H9 (cell line): ENCODE measurements at regions not wholly inside any gene's neighbourhood (a gene's known extent, or its start where the extent isn't known, plus 50 kb on each side); places are given as distances from the start of the nearest gene placed in this dataset.

Source experiments
- DNase-seq: peaks from one replicate; pipeline ENCODE4 v3.0.0-alpha.2; 2017
- H2AFZ ChIP-seq: one replicate; pipeline ENCODE4 v1.6.1; 2013; ENCODE audit warnings: mild to moderate bottlenecking, low read length, control low read depth, moderate library complexity
- H2AK5ac ChIP-seq: 2 replicates; pipeline ENCODE4 v1.6.1; 2013; ENCODE audit warnings: low read length, control low read depth, mixed read lengths; ENCODE audit not compliant: insufficient read length
- H2BK120ac ChIP-seq: one replicate; pipeline ENCODE4 v1.6.1; 2013; ENCODE audit warnings: low read depth, mild to moderate bottlenecking, low read length, control low read depth, inconsistent platforms; ENCODE audit not compliant: poor library complexity, severe bottlenecking
- H2BK12ac ChIP-seq: 2 replicates; pipeline ENCODE4 v1.6.1; 2013; ENCODE audit warnings: low read length, control low read depth, mixed read lengths, low read depth; ENCODE audit not compliant: insufficient read length
- H2BK15ac ChIP-seq: 2 replicates; pipeline ENCODE4 v1.6.1; 2013; ENCODE audit warnings: low read depth, low read length, control low read depth
- H2BK20ac ChIP-seq: one replicate; pipeline ENCODE4 v1.6.1; 2013; ENCODE audit warnings: low read depth, mild to moderate bottlenecking, low read length, control low read depth, inconsistent platforms; ENCODE audit not compliant: poor library complexity, severe bottlenecking
- H2BK5ac ChIP-seq: 2 replicates; pipeline ENCODE4 v1.6.1; 2013; ENCODE audit warnings: low read length, control low read depth, mixed read lengths; ENCODE audit not compliant: insufficient read length
- H3K14ac ChIP-seq: 2 replicates; pipeline ENCODE4 v1.6.1; 2013; ENCODE audit warnings: low read length, control low read depth; ENCODE audit not compliant: insufficient read depth
- H3K18ac ChIP-seq: 2 replicates; pipeline ENCODE4 v1.6.1; 2013; ENCODE audit warnings: low read depth, mild to moderate bottlenecking, mixed read lengths, low read length, control low read depth; ENCODE audit not compliant: insufficient read length
- H3K23ac ChIP-seq: 2 replicates; pipeline ENCODE4 v1.6.1; 2013; ENCODE audit warnings: low read length, control low read depth, mixed read lengths, low read depth; ENCODE audit not compliant: insufficient read length
- H3K23me2 ChIP-seq: 2 replicates; pipeline ENCODE4 v1.6.1; 2013; ENCODE audit warnings: low read depth, mild to moderate bottlenecking, mixed read lengths, low read length, control low read depth; ENCODE audit not compliant: insufficient read length, poor library complexity, severe bottlenecking
- H3K27ac ChIP-seq: 2 replicates; pipeline ENCODE4 v1.5.1; 2013; ENCODE audit warnings: low read length, control low read depth, mixed read lengths, low read depth; ENCODE audit not compliant: insufficient read length
- H3K27me3 ChIP-seq: 2 replicates; pipeline ENCODE4 v1.6.1; 2013; ENCODE audit warnings: low read length, control low read depth, inconsistent platforms; ENCODE audit not compliant: insufficient read depth
- H3K4ac ChIP-seq: 2 replicates; pipeline ENCODE4 v1.6.1; 2013; ENCODE audit warnings: low read depth, mild to moderate bottlenecking, control low read depth, inconsistent platforms, low read length, moderate library complexity
- H3K4me1 ChIP-seq: 2 replicates; pipeline ENCODE4 v1.6.1; 2013; ENCODE audit warnings: low read length, control low read depth, inconsistent platforms; ENCODE audit not compliant: insufficient read depth
- H3K4me2 ChIP-seq: 2 replicates; pipeline ENCODE4 v1.6.1; 2013; ENCODE audit warnings: low read length, control low read depth, mixed read lengths; ENCODE audit not compliant: insufficient read length, insufficient read depth
- H3K56ac ChIP-seq: 2 replicates; pipeline ENCODE4 v1.6.1; 2013; ENCODE audit warnings: low read depth, mild to moderate bottlenecking, mixed read lengths, low read length, control low read depth; ENCODE audit not compliant: insufficient read length
- H3K79me1 ChIP-seq: 2 replicates; pipeline ENCODE4 v1.6.1; 2013; ENCODE audit warnings: low read depth, mild to moderate bottlenecking, moderate library complexity, low read length, control low read depth, inconsistent platforms; ENCODE audit not compliant: insufficient read depth, poor library complexity, severe bottlenecking
- H3K79me2 ChIP-seq: 2 replicates; pipeline ENCODE4 v1.6.1; 2013; ENCODE audit warnings: low read length, control low read depth, inconsistent platforms; ENCODE audit not compliant: insufficient read depth
- H3K9ac ChIP-seq: 2 replicates; pipeline ENCODE4 v1.6.1; 2013; ENCODE audit warnings: low read length, control low read depth, mixed read lengths; ENCODE audit not compliant: insufficient read length; ENCODE audit errors: extremely low read depth
- H3K9me3 ChIP-seq: one replicate; pipeline ENCODE4 v1.6.1; 2013; ENCODE audit warnings: low read depth, low read length, inconsistent platforms; ENCODE audit not compliant: control insufficient read depth
- H3T11ph ChIP-seq: one replicate; pipeline ENCODE4 v1.6.1; 2013; ENCODE audit warnings: mild to moderate bottlenecking, low read length, control low read depth, inconsistent platforms
- H4K20me1 ChIP-seq: one replicate; pipeline ENCODE4 v1.6.1; 2013; ENCODE audit not compliant: control insufficient read depth, insufficient read length, insufficient read depth
- H4K5ac ChIP-seq: 2 replicates; pipeline ENCODE4 v1.6.1; 2013; ENCODE audit warnings: low read depth, mild to moderate bottlenecking, mixed read lengths, low read length, control low read depth; ENCODE audit not compliant: insufficient read length
- H4K8ac ChIP-seq: replicated peaks from 2 replicates; pipeline ENCODE4 v1.6.1; 2013; ENCODE audit warnings: low read length, control low read depth, mixed read lengths, low read depth; ENCODE audit not compliant: insufficient read length
- H4K91ac ChIP-seq: 2 replicates; pipeline ENCODE4 v1.6.1; 2013; ENCODE audit warnings: low read depth, mild to moderate bottlenecking, moderate library complexity, mixed read lengths, low read length, control low read depth; ENCODE audit not compliant: insufficient read length
- H3K27ac Mint-ChIP-seq, 3 experiments: 2 replicates in 2 of 3; 3 replicates in 1 of 3; pipeline ENCODE4 v1.8.0; 2020 to 2021; ENCODE audit warnings: mixed read lengths in 3 of 3, mild to moderate bottlenecking in 1 of 3, moderate library complexity in 1 of 3
- H3K27me3 Mint-ChIP-seq: 2 replicates; pipeline ENCODE4 v1.8.0; 2021; ENCODE audit warnings: low read depth, mild to moderate bottlenecking, moderate library complexity, mixed read lengths
- H3K36me3 Mint-ChIP-seq, 3 experiments: 2 replicates in 2 of 3; 3 replicates in 1 of 3; pipeline ENCODE4 v1.8.0; 2020 to 2021; ENCODE audit warnings: low read depth in 3 of 3, mixed read lengths in 3 of 3; ENCODE audit not compliant: insufficient read depth in 1 of 3
- H3K4me1 Mint-ChIP-seq, 2 experiments: 2 replicates each; pipeline ENCODE4 v1.8.0; 2020; ENCODE audit warnings: mixed read lengths in 2 of 2
- H3K4me3 Mint-ChIP-seq, 2 experiments: 2 replicates in 1 of 2; 3 replicates in 1 of 2; pipeline ENCODE4 v1.8.0; 2020 to 2021; ENCODE audit warnings: mild to moderate bottlenecking in 2 of 2, mixed read lengths in 2 of 2, moderate library complexity in 1 of 2
- H3K9me3 Mint-ChIP-seq, 2 experiments: 2 replicates in 1 of 2; 3 replicates in 1 of 2; pipeline ENCODE4 v1.8.0; 2020; ENCODE audit warnings: mild to moderate bottlenecking in 2 of 2, mixed read lengths in 2 of 2, moderate library complexity in 1 of 2
- WGBS: extraction: QIAGEN DNeasy Blood & Tissue Kit; methylation state at CpG from one replicate; pipeline ENCODE4 v1.1.7; 2013; ENCODE audit warnings: missing lambda C conversion rate, low lambda C conversion rate, mixed read lengths; ENCODE audit not compliant: insufficient read length; ENCODE audit errors: extremely low coverage; 5-methylcytosine and 5-hydroxymethylcytosine counted together
- TF ChIP-seq, protein P1 (sequence below): fragments of 200-600 bp; sonication (generic); conservative IDR thresholded peaks from 3 replicates; pipeline ENCODE4 v1.8.0; 2021; ENCODE audit warnings: antibody characterized with exemption, mild to moderate bottlenecking

DNA sequence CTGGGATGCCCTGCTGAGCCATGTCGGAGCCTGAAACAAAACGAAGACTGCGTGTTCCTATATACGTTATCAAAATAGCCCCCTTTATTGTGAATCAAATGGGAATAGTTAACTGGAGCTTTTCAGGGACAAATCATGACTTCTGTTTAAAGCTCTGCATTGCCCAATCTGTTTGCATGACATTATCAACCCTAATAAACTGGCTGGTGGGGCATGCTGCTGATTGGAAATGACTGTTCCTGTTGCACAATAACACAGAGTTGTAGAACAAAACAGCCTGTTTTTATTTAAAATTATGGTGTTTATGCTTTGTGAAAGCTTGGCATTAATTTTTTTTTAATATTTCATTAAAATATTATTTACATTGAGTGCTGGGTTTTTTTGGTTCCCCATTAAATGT lies 215.5 kb downstream of the TMEM167A start:
- DNase-seq, result no peak
- H3K4me2 ChIP-seq, result no peak overlapping the region
- no peak overlapping the region for H3K18ac ChIP-seq
- H3K27ac ChIP-seq, result no peak overlapping the region
- Mint-ChIP-seq H3K4me1 (peaks cover 36 to 41% of the 10 kb centered on the region in 2 experiments), H3K4me3 (no peak overlapping the region), H3K27me3 (no peaks in the 10 kb centered on the region), H3K36me3 (no peaks in the 10 kb centered on the region), H3K27ac (no peak overlapping the region), H3K9me3 (no peaks in the 10 kb centered on the region)
- no peak overlapping the region for H2AK5ac ChIP-seq
- H2AFZ ChIP-seq, result no peak overlapping the region
- no peak overlapping the region for H3T11ph ChIP-seq
- H4K5ac ChIP-seq, result no peak overlapping the region
- no peak overlapping the region for H2BK5ac ChIP-seq
- H3K23me2 ChIP-seq, result no peaks in the 10 kb centered on the region
- H3K4ac ChIP-seq, result no peak overlapping the region
- no peak overlapping the region for H4K91ac ChIP-seq
- no peak overlapping the region for H2BK120ac ChIP-seq
- no peaks in the 10 kb centered on the region for H3K79me2 ChIP-seq
- H4K20me1 ChIP-seq, result no peaks in the 10 kb centered on the region
- no peak overlapping the region for H2BK12ac ChIP-seq
- H3K14ac ChIP-seq, result no peak overlapping the region
- H3K4me1 ChIP-seq, result no peaks in the 10 kb centered on the region; the same call in 1 of the 2 replicates
- H3K9me3 ChIP-seq, result no peaks in the 10 kb centered on the region
- H3K9ac ChIP-seq, result no peak overlapping the region
- TF ChIP-seq, protein P1, sequence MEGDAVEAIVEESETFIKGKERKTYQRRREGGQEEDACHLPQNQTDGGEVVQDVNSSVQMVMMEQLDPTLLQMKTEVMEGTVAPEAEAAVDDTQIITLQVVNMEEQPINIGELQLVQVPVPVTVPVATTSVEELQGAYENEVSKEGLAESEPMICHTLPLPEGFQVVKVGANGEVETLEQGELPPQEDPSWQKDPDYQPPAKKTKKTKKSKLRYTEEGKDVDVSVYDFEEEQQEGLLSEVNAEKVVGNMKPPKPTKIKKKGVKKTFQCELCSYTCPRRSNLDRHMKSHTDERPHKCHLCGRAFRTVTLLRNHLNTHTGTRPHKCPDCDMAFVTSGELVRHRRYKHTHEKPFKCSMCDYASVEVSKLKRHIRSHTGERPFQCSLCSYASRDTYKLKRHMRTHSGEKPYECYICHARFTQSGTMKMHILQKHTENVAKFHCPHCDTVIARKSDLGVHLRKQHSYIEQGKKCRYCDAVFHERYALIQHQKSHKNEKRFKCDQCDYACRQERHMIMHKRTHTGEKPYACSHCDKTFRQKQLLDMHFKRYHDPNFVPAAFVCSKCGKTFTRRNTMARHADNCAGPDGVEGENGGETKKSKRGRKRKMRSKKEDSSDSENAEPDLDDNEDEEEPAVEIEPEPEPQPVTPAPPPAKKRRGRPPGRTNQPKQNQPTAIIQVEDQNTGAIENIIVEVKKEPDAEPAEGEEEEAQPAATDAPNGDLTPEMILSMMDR, result no peak
- WGBS, result no CpG with 5 or more reads among the region's 4 CpGs
- H2BK15ac ChIP-seq, result no peak overlapping the region
- no peaks in the 10 kb centered on the region; the same call in 1 of the 2 replicates for H3K27me3 ChIP-seq
- no peak overlapping the region for H3K23ac ChIP-seq
- H4K8ac ChIP-seq, result no peak overlapping the region
- H2BK20ac ChIP-seq, result no peak overlapping the region
- no peaks in the 10 kb centered on the region for H3K79me1 ChIP-seq
- no peak overlapping the region for H3K56ac ChIP-seq
